GM10266 (cell line): ENCODE measurements at regions not wholly inside any gene's neighbourhood (a gene's known extent, or its start where the extent isn't known, plus 50 kb on each side); places are given as distances from the start of the nearest gene placed in this dataset.

Experiments used
- DNase-seq: peaks from one replicate; pipeline ENCODE4 v3.0.0; 2012; ENCODE audit errors: extremely low spot score
- TF ChIP-seq, protein P1 (sequence below): IDR thresholded peaks from 2 replicates; pipeline ENCODE4 v1.5.1; 2012; ENCODE audit warnings: mild to moderate bottlenecking, low read depth; ENCODE audit not compliant: control insufficient read depth, insufficient read depth; ENCODE audit errors: missing control alignments

- TF ChIP-seq, protein P1, sequence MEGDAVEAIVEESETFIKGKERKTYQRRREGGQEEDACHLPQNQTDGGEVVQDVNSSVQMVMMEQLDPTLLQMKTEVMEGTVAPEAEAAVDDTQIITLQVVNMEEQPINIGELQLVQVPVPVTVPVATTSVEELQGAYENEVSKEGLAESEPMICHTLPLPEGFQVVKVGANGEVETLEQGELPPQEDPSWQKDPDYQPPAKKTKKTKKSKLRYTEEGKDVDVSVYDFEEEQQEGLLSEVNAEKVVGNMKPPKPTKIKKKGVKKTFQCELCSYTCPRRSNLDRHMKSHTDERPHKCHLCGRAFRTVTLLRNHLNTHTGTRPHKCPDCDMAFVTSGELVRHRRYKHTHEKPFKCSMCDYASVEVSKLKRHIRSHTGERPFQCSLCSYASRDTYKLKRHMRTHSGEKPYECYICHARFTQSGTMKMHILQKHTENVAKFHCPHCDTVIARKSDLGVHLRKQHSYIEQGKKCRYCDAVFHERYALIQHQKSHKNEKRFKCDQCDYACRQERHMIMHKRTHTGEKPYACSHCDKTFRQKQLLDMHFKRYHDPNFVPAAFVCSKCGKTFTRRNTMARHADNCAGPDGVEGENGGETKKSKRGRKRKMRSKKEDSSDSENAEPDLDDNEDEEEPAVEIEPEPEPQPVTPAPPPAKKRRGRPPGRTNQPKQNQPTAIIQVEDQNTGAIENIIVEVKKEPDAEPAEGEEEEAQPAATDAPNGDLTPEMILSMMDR: no peak
- no peak for DNase-seq
Observed at GRCh38 chr13:40240293-40240692, 426.1 kb downstream of the FOXO1 start.

- TF ChIP-seq, protein P1: no peak
Observed at GRCh38 chr13:40241125-40241798, 425.2 kb downstream of the FOXO1 start.

DNA sequence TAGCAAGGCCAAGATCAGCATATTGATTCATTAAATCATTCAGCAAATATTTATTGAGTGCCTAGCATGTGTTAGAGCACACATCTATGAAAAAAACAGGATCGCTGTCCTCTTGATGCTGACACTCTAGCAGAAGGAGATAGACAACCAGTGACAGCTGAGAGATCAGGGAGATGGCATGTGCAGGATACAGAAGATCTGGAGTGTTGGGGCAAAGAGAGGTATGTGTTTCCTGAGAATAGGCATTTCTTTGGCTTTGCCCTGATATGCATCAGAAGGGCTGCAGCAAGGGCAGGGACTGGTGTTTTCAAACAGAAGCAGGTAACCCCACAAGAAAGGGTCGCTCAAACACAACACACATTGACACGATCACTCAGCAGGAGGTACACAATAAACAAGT is 423.4 kb downstream of the FOXO1 start:
- TF ChIP-seq, protein P1: no peak
- DNase-seq: no peak

More at GRCh38 chr13:40241125-40241798, 425.2 kb downstream of the FOXO1 start:
- no peak for DNase-seq

DNA sequence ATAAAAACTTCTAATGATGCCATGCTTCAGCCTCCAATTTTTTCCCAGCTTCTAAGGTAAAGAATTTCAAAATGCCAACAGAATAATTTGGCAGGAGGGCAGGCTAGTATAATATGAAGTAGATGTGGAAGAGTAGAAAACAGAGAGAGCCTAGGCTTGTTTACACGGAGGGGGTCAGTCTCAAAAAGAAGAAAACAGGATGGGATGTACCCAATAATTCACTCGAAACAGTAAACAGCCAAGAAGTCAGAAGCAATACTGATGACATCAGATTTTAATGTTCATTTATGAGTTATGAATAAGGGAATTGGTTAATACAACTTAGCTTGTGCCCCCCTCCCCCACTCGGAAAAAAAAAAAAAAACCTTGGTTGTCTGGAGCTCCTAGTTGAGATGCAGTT is 422.5 kb downstream of the FOXO1 start:
- DNase-seq: no peak
- TF ChIP-seq, protein P1: no peak

- TF ChIP-seq, protein P1: no peak
- DNase-seq: no peak
Observed at GRCh38 chr13:40245567-40245966, 420.9 kb downstream of the FOXO1 start.

DNA sequence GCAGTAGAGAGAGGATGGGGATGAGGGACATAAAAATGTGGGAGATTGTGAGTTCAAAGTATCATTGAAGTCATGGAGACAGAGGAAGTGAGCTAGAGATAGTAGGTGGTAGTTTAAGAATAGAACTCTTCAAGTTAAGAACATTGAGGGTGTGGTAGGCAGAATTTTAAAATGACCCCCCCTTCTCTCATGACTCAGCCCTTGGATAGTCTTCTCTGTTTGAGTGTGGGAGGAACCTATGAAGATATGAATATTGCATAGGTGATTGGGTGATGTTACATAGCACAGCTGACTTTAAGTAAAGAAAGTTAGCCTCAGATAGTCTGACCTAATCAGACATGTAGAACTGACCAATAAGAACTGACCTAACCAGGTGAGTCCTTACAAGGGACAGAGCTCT is 418.6 kb downstream of the FOXO1 start:
- TF ChIP-seq, protein P1: no peak
- DNase-seq: no peak

DNA sequence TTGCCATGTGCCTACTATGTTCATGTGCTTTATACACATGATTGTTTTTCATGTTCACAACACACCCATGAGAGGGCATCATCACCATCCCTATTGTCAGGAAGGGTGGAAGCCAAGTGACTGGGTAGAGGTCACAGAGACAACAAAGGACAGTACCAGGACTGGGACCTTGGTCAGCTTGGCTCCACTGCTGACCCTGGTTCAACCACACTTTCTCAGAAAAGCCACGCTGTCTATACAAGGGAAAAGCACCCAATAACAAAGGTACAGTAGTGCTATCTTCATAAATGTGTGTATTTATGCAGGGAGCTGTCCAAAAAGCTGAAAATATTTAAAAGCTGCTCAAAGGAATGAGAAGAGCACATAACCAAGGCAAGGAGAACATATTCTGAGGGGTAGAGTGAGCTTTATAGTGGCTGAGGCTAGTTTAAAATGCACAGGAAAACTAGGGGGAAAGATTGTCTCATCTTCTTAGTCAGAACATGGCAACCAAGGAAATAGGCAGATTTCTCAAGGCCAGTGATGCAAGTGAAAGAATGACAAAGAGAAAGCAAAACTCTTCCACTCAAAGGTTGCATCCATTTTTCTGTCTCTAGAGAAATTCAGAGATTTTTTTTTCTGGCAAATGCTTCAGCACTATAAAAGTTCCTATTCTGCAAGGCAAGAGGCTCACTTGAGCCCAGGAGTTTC is 415.0 kb downstream of the FOXO1 start:
- TF ChIP-seq, protein P1: no peak
- peak; percentile 25 for DNase-seq
